Prostate gland (tissue), 2 donors: ENCODE measurements at regions not wholly inside any gene's neighbourhood (a gene's known extent, or its start where the extent isn't known, plus 50 kb on each side); places are given as distances from the start of the nearest gene placed in this dataset.

Experiments used
- DNase-seq: peaks from one replicate; pipeline ENCODE4 v3.0.0-alpha.2; 2019; ENCODE audit warnings: low spot score
- H3K27ac ChIP-seq, 2 donors: fragments of 200-600 bp; sonication (generic); 2 replicates each; pipeline ENCODE4 v1.5.1; 2017 to 2019
- H3K27me3 ChIP-seq: fragments of 200-600 bp; sonication (generic); replicated peaks from 2 replicates; pipeline ENCODE4 v1.5.1; 2019; ENCODE audit not compliant: insufficient read depth
- H3K36me3 ChIP-seq, 2 donors: fragments of 200-600 bp; sonication (generic); 1 replicate in 1 of 2; 2 replicates in 1 of 2; pipeline versions ENCODE4 v1.5.1 to v1.8.1; 2017 to 2019
- H3K4me1 ChIP-seq: fragments of 200-600 bp; sonication (generic); replicated peaks from 2 replicates; pipeline ENCODE4 v1.5.1; 2019
- H3K4me3 ChIP-seq, 2 donors: fragments of 200-600 bp; sonication (generic); 2 replicates each; pipeline ENCODE4 v1.5.1; 2017 to 2019
- H3K9me3 ChIP-seq: fragments of 200-600 bp; sonication (generic); 2 replicates; pipeline ENCODE4 v1.5.1; 2017
- CTCF ChIP-seq, 4 experiments: fragments of 200-600 bp in 2 of 4; fragments of 450-650 bp in 2 of 4; sonication (generic) in 2 of 4; IDR thresholded peaks; 1 replicate in 3 of 4; 2 replicates in 1 of 4; pipeline ENCODE4 v1.5.1; 2016 to 2019; ENCODE audit warnings: antibody characterized with exemption in 4 of 4, mild to moderate bottlenecking in 2 of 4, moderate library complexity in 2 of 4
- POLR2A ChIP-seq: fragments of 450-650 bp; IDR thresholded peaks from one replicate; pipeline ENCODE4 v1.6.1; 2016; ENCODE audit warnings: antibody characterized with exemption, mild to moderate bottlenecking
- POLR2AphosphoS5 ChIP-seq: sonication (generic); formaldehyde crosslinking; IDR thresholded peaks from one replicate; pipeline ENCODE4 v1.6.1; 2017; ENCODE audit warnings: antibody characterized with exemption
- WGBS: methylation state at CpG from one replicate; pipeline ENCODE4 v1.1.5; 2018; 5-methylcytosine and 5-hydroxymethylcytosine counted together
- intact Hi-C: fragments of 100-400 bp; cut with DNase I; formaldehyde crosslinking; loops from one replicate; pipeline ENCODE4 v1.14.2; 2022

GRCh38 chr20:56873836-56874235 lies 244.7 kb downstream of the TFAP2C start:
- no peak overlapping the region for H3K27ac ChIP-seq
- DNase-seq, result no peak
- TF ChIP-seq POLR2A, result no peak
- TF ChIP-seq CTCF (IDR thresholded peaks at IDR 0.05), result no peak
- TF ChIP-seq POLR2AphosphoS5, result no peak
- H3K9me3 ChIP-seq, result no peaks in the 10 kb centered on the region
- no peaks in the 10 kb centered on the region for H3K36me3 ChIP-seq
- H3K27me3 ChIP-seq, result no peaks in the 10 kb centered on the region
- WGBS, result 93% methylated on average over 26 of the region's 26 CpGs
- intact Hi-C loops, result no loop called here
- H3K4me1 ChIP-seq, result no peaks in the 10 kb centered on the region
- no peak overlapping the region for H3K4me3 ChIP-seq

GRCh38 chr20:56875052-56875659 lies 246.1 kb downstream of the TFAP2C start:
- H3K9me3 ChIP-seq, result no peaks in the 10 kb centered on the region
- no peak overlapping the region for H3K4me3 ChIP-seq
- no peaks in the 10 kb centered on the region for H3K27me3 ChIP-seq
- intact Hi-C loops, result no loop called here
- H3K36me3 ChIP-seq, result no peaks in the 10 kb centered on the region
- no peak for DNase-seq
- no peak overlapping the region for H3K27ac ChIP-seq
- H3K4me1 ChIP-seq, result no peaks in the 10 kb centered on the region
- 45% methylated on average over 6 of the region's 6 CpGs for WGBS
- TF ChIP-seq CTCF (IDR thresholded peaks at IDR 0.05) (no peak), POLR2A (no peak), POLR2AphosphoS5 (no peak)

GRCh38 chr20:56875803-56876202 lies 246.7 kb downstream of the TFAP2C start:
- H3K4me3 ChIP-seq, result no peak overlapping the region
- no peaks in the 10 kb centered on the region for H3K27me3 ChIP-seq
- no peak overlapping the region for H3K27ac ChIP-seq
- intact Hi-C loops, result no loop called here
- WGBS, result 94% methylated on average over 7 of the region's 7 CpGs
- no peaks in the 10 kb centered on the region for H3K9me3 ChIP-seq
- no peak for DNase-seq
- TF ChIP-seq POLR2AphosphoS5 (no peak), CTCF (IDR thresholded peaks at IDR 0.05) (no peak), POLR2A (no peak)
- H3K4me1 ChIP-seq, result no peaks in the 10 kb centered on the region
- H3K36me3 ChIP-seq, result no peaks in the 10 kb centered on the region

- Histone ChIP-seq H3K27ac (no peak overlapping the region), H3K27me3 (no peaks in the 10 kb centered on the region), H3K36me3 (no peaks in the 10 kb centered on the region), H3K9me3 (no peaks in the 10 kb centered on the region), H3K4me3 (no peak overlapping the region), H3K4me1 (no peaks in the 10 kb centered on the region)
- intact Hi-C loops, result no loop called here
- WGBS, result 71% methylated on average over 14 of the region's 14 CpGs
- no peak for TF ChIP-seq POLR2AphosphoS5
- no peak for TF ChIP-seq CTCF (IDR thresholded peaks at IDR 0.05)
- TF ChIP-seq POLR2A, result no peak
- no peak for DNase-seq
Measured at GRCh38 chr20:56885521-56885920, 256.4 kb downstream of the TFAP2C start.

GRCh38 chr20:56890011-56890410 lies 260.9 kb downstream of the TFAP2C start:
- DNase-seq, result no peak
- Histone ChIP-seq H3K36me3 (no peaks in the 10 kb centered on the region), H3K9me3 (no peaks in the 10 kb centered on the region), H3K4me1 (no peaks in the 10 kb centered on the region), H3K4me3 (no peak overlapping the region), H3K27ac (no peak overlapping the region), H3K27me3 (no peaks in the 10 kb centered on the region)
- TF ChIP-seq POLR2AphosphoS5 (no peak), CTCF (IDR thresholded peaks at IDR 0.05) (no peak), POLR2A (no peak)
- intact Hi-C loops, result no loop called here
- WGBS, result 77% methylated on average over 11 of the region's 11 CpGs
